Ovary (tissue), 7 donors: ENCODE measurements at regions not wholly inside any gene's neighbourhood (a gene's known extent, or its start where the extent isn't known, plus 50 kb on each side); places are given as distances from the start of the nearest gene placed in this dataset.

Source experiments
- DNase-seq, 5 donors: peaks; one replicate each; pipeline ENCODE4 v3.0.0-alpha.2; 2019 to 2020
- H3K27ac ChIP-seq, 2 donors: fragments of 200-600 bp; one replicate each; pipeline versions ENCODE4 v1.5.1 to v1.8.0; 2019 to 2022
- H3K27me3 ChIP-seq: fragments of 200-600 bp; one replicate; pipeline ENCODE4 v1.8.0; 2022
- H3K36me3 ChIP-seq: fragments of 200-600 bp; sonication (generic); one replicate; pipeline ENCODE4 v1.5.1; 2019
- H3K4me1 ChIP-seq: one replicate; pipeline ENCODE4 v1.8.1; 2013; ENCODE audit warnings: mild to moderate bottlenecking, moderate library complexity; ENCODE audit not compliant: insufficient read depth
- H3K4me3 ChIP-seq: fragments of 200-600 bp; sonication (generic); one replicate; pipeline ENCODE4 v1.5.1; 2017
- H3K9me3 ChIP-seq, 2 donors: fragments of 200-600 bp in 1 of 2; sonication (generic) in 1 of 2; one replicate each; pipeline versions ENCODE4 v1.5.1 to v1.8.1; 2013 to 2019; ENCODE audit warnings: mild to moderate bottlenecking in 1 of 2, moderate library complexity in 1 of 2
- EP300 ChIP-seq: sonication (generic); formaldehyde crosslinking; IDR thresholded peaks from one replicate; pipeline ENCODE4 v1.6.1; 2017; ENCODE audit warnings: antibody characterized with exemption
- POLR2A ChIP-seq: fragments of 450-650 bp; IDR thresholded peaks from one replicate; pipeline ENCODE4 v1.6.1; 2017; ENCODE audit warnings: antibody characterized with exemption, mild to moderate bottlenecking, moderate library complexity
- WGBS, 3 donors: extraction: QIAGEN DNeasy Blood & Tissue Kit in 1 of 3; methylation state at CpG; one replicate each; pipeline versions ENCODE4 v1.1.5 to v1.1.7; 2013 to 2017; 5-methylcytosine and 5-hydroxymethylcytosine counted together
- intact Hi-C, 4 donors: fragments of 100-400 bp; cut with DNase I; formaldehyde crosslinking; loops; one replicate each; pipeline versions ENCODE4 v1.11.0 to v1.15.1; 2022 to 2023
- TF ChIP-seq, protein P1 (sequence below), 3 donors: fragments of 450-650 bp in 2 of 3; fragments of 200-600 bp in 1 of 3; IDR thresholded peaks; one replicate each; pipeline versions ENCODE4 v1.5.1 to v1.8.0; 2016 to 2022; ENCODE audit warnings: antibody characterized with exemption in 3 of 3, mild to moderate bottlenecking in 1 of 3
- donor health status: DM: no; HTN: no; CAD: no; lungs with moderate emphysema.
- donor health status: DM: no; HTN: no; CAD: no.
- donor health status: Bipolar disorder and iron deficiency.
- donor health status: DM: no; HTN: no; CAD: no.
- donor health status: DM: yes; HTN: yes; CAD: no.

DNA sequence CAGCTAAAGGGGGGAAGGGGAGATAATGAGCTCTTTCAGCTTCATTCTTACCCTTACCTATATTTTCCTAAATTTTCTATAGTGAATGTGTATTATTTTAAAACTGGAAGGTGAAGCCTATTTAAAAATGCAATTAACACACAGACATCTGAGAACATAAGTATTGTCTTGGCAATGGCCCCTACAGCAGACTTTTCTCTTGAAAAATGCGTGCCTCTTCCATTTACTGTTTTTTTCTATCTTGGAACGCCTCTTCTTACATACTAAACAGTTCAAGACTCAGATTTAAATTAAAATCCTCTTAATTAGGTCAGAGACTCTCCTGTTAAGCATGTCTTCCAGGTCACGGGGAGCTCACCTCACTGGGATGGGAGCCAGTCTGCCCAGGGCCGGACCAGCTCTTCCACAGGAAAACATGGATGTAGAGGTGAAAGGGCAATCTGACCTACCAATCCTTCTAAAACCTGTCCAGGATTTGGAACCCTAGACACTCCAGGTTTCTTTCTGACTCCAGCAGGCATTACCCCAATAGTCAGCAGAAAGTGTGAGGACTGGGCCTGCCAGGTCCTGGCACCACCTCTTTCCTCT, 137.3 kb downstream of the ZNF281 start:
- no peaks in the 10 kb centered on the region for H3K27me3 ChIP-seq
- no peaks in the 10 kb centered on the region for H3K36me3 ChIP-seq
- intact Hi-C loops, result no loop called here
- no peak overlapping the region for H3K4me3 ChIP-seq
- TF ChIP-seq EP300 (no peak), POLR2A (no peak)
- TF ChIP-seq, protein P1, sequence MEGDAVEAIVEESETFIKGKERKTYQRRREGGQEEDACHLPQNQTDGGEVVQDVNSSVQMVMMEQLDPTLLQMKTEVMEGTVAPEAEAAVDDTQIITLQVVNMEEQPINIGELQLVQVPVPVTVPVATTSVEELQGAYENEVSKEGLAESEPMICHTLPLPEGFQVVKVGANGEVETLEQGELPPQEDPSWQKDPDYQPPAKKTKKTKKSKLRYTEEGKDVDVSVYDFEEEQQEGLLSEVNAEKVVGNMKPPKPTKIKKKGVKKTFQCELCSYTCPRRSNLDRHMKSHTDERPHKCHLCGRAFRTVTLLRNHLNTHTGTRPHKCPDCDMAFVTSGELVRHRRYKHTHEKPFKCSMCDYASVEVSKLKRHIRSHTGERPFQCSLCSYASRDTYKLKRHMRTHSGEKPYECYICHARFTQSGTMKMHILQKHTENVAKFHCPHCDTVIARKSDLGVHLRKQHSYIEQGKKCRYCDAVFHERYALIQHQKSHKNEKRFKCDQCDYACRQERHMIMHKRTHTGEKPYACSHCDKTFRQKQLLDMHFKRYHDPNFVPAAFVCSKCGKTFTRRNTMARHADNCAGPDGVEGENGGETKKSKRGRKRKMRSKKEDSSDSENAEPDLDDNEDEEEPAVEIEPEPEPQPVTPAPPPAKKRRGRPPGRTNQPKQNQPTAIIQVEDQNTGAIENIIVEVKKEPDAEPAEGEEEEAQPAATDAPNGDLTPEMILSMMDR (IDR thresholded peaks at IDR 0.05), result no peak
- DNase-seq, result no peak
- 70 to 77% (median 73%) methylated on average over 4 of the region's 4 CpGs for WGBS, 3 donors
- H3K27ac ChIP-seq, result no peak overlapping the region
- no peaks in the 10 kb centered on the region for H3K9me3 ChIP-seq
- no peaks in the 10 kb centered on the region for H3K4me1 ChIP-seq

DNA sequence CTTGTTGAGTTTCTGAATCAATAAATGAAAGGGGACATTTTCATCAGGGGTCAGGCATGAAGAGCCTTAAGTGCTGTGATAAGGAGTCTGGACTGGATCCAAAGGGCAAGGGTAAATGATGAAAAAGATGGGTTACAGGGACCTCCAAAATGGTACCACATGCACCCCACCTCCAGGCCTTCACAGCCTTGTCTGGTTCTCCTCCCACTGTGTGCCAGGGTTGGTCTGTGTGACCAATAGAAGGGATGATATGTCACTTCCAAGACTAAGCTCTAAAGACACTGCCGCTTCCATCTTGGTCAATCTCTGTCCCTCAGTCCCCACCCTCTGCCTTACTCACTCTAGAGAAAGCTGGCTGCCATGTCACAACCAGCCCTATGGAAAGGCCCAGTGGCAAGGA, 140.6 kb downstream of the ZNF281 start:
- Histone ChIP-seq H3K36me3 (no peaks in the 10 kb centered on the region), H3K9me3 (no peaks in the 10 kb centered on the region), H3K4me3 (no peak overlapping the region), H3K27ac (no peak overlapping the region), H3K4me1 (no peaks in the 10 kb centered on the region), H3K27me3 (no peaks in the 10 kb centered on the region)
- TF ChIP-seq EP300 (no peak), POLR2A (no peak)
- TF ChIP-seq, protein P1 (IDR thresholded peaks at IDR 0.05), result no peak
- intact Hi-C loops, result no loop called here
- no peak for DNase-seq
- WGBS, 3 donors, result 95 to 100% (median 98%) methylated on average over 1 of the region's 1 CpG

DNA sequence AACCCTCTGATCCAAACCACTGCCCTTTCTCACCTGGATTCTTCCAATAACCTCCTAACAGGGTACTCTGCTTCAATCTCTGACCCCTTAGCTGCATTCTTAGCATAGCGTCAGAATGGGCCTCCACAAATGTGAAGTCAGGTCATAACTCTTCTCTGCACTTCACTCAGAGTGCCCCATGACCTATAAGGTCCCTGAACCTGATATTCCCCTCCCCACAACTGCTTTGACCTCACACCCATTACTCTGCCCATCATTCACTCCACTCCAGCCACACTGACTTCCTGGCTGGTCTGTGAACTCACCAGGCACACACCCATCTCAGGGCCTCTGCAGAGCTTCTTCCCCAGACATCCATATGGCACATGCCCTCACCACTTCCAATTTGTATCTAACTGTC, 141.9 kb downstream of the ZNF281 start:
- H3K4me3 ChIP-seq, result no peak overlapping the region
- H3K27ac ChIP-seq, result no peak overlapping the region
- intact Hi-C loops, result no loop called here
- no peaks in the 10 kb centered on the region for H3K27me3 ChIP-seq
- DNase-seq, result no peak
- WGBS, 3 donors, result 64 to 76% (median 73%) methylated on average over 1 of the region's 1 CpG
- TF ChIP-seq, protein P1 (IDR thresholded peaks at IDR 0.05), result no peak
- TF ChIP-seq EP300 (no peak), POLR2A (no peak)
- H3K4me1 ChIP-seq, result no peaks in the 10 kb centered on the region
- H3K36me3 ChIP-seq, result no peaks in the 10 kb centered on the region
- no peaks in the 10 kb centered on the region for H3K9me3 ChIP-seq

DNA sequence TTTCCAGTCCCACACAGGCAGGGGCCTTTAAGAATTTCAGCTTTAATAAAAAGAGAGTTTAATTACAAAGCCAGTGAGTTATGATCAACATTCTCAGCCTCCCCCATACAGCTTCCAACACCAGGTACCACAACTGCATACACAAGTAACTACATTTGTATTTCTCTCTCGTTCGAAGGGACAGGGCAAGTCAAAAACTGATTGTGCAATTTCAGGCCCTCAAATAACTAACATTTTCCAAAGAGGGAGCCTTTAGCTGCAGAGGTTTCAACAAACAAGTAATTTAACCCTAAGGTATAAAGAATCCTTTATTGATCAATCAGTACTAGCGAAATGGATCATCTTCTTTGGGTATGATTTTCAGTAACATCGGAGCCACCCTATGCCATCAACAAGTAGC, 142.4 kb downstream of the ZNF281 start:
- 59 to 62% (median 62%) methylated on average over 4 of the region's 4 CpGs for WGBS, 3 donors

More for the DNA sequence above, 142.4 kb downstream of the ZNF281 start:
- H3K4me1 ChIP-seq, result no peaks in the 10 kb centered on the region
- TF ChIP-seq, protein P1 (IDR thresholded peaks at IDR 0.05), result no peak
- TF ChIP-seq POLR2A, result no peak
- TF ChIP-seq EP300, result no peak
- no peak overlapping the region for H3K4me3 ChIP-seq
- H3K27ac ChIP-seq, result no peak overlapping the region
- intact Hi-C loops, result no loop called here
- DNase-seq, result no peak
- H3K36me3 ChIP-seq, result no peaks in the 10 kb centered on the region
- no peaks in the 10 kb centered on the region for H3K27me3 ChIP-seq
- no peaks in the 10 kb centered on the region for H3K9me3 ChIP-seq
